SK-N-SH (cell line): ENCODE measurements at regions not wholly inside any gene's neighbourhood (a gene's known extent, or its start where the extent isn't known, plus 50 kb on each side); places are given as distances from the start of the nearest gene placed in this dataset.

Source experiments
- MXI1 ChIP-seq: IDR thresholded peaks from 2 replicates; pipeline ENCODE4 v1.6.1; 2012; ENCODE audit warnings: mild to moderate bottlenecking, low read depth, low read length, improper control_type of control experiment
- SIN3A ChIP-seq: IDR thresholded peaks from 2 replicates; pipeline ENCODE4 v1.6.1; 2012; ENCODE audit warnings: low read depth, mild to moderate bottlenecking, low read length, moderate library complexity, borderline replicate concordance
- TF ChIP-seq, protein P1 (sequence below): fragments of 200-600 bp; sonication (generic); IDR thresholded peaks from 2 replicates; pipeline ENCODE4 v1.6.1; 2017; ENCODE audit warnings: antibody characterized with exemption, mild to moderate bottlenecking, moderate library complexity

DNA sequence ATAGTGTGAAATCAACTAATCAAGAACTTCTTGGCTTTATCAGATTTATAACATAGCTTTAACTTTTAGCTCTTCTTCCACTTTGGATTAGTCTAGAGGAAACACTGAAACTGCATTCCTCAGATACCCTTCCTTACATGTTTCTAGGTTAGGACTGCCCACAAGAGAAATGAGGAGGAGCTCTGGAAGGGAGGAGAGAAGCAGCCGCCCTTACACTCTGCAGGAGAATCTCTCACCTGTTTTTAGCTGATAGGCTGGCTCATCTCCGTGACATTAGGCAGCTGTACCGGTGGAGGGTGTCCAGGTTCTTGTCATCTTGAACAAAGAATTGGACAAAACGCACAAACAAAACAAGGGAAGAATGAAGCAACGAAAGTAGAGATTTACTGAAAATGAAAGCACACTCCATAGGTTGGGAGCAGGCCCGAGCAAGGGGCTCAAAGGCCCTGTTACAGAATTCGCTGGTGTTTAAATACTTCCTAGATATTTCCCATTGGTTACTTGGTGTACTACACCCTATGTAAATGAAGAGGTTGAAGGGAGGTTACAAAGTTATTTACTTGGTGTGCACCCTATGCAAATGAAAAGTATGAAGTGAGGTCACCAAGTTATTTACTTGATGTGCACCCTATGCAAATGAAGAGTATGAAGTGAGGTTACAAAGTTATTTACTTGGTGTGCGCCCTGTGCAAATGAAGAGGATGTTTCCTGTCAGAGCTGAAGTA lies 524.9 kb upstream of the CHRM3 start:
- TF ChIP-seq MXI1 (no peak), SIN3A (no peak)
- TF ChIP-seq, protein P1, sequence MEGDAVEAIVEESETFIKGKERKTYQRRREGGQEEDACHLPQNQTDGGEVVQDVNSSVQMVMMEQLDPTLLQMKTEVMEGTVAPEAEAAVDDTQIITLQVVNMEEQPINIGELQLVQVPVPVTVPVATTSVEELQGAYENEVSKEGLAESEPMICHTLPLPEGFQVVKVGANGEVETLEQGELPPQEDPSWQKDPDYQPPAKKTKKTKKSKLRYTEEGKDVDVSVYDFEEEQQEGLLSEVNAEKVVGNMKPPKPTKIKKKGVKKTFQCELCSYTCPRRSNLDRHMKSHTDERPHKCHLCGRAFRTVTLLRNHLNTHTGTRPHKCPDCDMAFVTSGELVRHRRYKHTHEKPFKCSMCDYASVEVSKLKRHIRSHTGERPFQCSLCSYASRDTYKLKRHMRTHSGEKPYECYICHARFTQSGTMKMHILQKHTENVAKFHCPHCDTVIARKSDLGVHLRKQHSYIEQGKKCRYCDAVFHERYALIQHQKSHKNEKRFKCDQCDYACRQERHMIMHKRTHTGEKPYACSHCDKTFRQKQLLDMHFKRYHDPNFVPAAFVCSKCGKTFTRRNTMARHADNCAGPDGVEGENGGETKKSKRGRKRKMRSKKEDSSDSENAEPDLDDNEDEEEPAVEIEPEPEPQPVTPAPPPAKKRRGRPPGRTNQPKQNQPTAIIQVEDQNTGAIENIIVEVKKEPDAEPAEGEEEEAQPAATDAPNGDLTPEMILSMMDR, result no peak
